ENCODE measurements at regions not wholly inside any gene's neighbourhood (a gene's known extent, or its start where the extent isn't known, plus 50 kb on each side); places are given as distances from the start of the nearest gene placed in this dataset.

DNA sequence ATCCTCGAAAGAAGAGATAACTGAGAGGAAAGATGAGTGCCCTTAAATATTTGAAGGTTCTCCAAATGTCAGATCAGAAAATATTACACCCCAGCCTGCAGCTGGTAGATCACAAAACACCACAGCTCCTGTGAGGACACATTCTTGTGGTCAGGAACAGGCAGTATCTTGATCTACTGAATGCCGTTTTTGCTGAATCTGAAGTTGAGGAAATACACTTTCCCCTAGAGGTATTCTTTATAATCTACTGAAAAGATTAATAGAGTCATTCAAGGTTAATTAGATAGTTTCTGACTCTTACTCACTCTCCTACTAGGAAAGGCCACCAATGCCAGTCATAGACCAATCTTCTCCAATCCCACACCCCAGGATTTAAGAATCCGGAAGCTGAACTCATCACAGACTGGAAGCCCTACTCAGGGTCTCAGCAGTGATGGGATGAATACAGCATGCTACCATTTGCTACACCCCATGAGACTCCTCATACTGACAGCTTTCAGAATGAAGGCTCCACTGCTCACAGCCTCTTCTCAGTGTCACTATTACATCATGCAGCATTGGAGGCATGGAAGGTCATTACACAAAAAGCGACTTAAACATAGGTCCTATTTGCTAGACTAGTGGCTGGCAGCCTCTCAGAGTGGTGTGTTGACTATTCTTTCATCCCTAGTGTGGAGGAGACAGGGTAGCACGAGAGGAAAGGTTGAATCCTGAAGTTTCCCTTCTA lies 143.9 kb upstream of the SLC1A3 start:
- TF ChIP-seq, protein P1, sequence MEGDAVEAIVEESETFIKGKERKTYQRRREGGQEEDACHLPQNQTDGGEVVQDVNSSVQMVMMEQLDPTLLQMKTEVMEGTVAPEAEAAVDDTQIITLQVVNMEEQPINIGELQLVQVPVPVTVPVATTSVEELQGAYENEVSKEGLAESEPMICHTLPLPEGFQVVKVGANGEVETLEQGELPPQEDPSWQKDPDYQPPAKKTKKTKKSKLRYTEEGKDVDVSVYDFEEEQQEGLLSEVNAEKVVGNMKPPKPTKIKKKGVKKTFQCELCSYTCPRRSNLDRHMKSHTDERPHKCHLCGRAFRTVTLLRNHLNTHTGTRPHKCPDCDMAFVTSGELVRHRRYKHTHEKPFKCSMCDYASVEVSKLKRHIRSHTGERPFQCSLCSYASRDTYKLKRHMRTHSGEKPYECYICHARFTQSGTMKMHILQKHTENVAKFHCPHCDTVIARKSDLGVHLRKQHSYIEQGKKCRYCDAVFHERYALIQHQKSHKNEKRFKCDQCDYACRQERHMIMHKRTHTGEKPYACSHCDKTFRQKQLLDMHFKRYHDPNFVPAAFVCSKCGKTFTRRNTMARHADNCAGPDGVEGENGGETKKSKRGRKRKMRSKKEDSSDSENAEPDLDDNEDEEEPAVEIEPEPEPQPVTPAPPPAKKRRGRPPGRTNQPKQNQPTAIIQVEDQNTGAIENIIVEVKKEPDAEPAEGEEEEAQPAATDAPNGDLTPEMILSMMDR (IDR thresholded peaks at IDR 0.05; ENCODE audit: insufficient read depth, low read depth, low read length), result no peak
- TF ChIP-seq EZH2 (IDR thresholded peaks at IDR 0.05; ENCODE audit: insufficient read depth, low read length), result no peak
